ENCODE measurements at regions not wholly inside any gene's neighbourhood (a gene's known extent, or its start where the extent isn't known, plus 50 kb on each side); places are given as distances from the start of the nearest gene placed in this dataset.

- TF ChIP-seq POLR2AphosphoS5 (IDR thresholded peaks at IDR 0.05) (no peak), CTCF (IDR thresholded peaks at IDR 0.05) (no peak), POLR2A (IDR thresholded peaks at IDR 0.05) (no peak)
Measured at GRCh38 chr17:79437081-79437480, 173.8 kb downstream of the RBFOX3 start.

Measured in breast epithelium (tissue), 3 donors.